Testis (tissue), 2 donors: ENCODE measurements at regions not wholly inside any gene's neighbourhood (a gene's known extent, or its start where the extent isn't known, plus 50 kb on each side); places are given as distances from the start of the nearest gene placed in this dataset.

Experiments used
- CTCF ChIP-seq, 3 experiments: fragments of 450-650 bp in 2 of 3; fragments of 200-600 bp in 1 of 3; sonication (generic) in 1 of 3; IDR thresholded peaks; one replicate each; pipeline ENCODE4 v1.5.1; 2016 to 2019; ENCODE audit warnings: antibody characterized with exemption in 3 of 3, mild to moderate bottlenecking in 2 of 3, moderate library complexity in 1 of 3
- POLR2A ChIP-seq: fragments of 450-650 bp; IDR thresholded peaks from one replicate; pipeline ENCODE4 v1.6.1; 2017; ENCODE audit warnings: antibody characterized with exemption, mild to moderate bottlenecking, moderate library complexity

GRCh38 chr22:22380098-22381030 is 128.2 kb downstream of the ZNF280B start:
- no peak for TF ChIP-seq CTCF (IDR thresholded peaks at IDR 0.05)
- TF ChIP-seq POLR2A: no peak
